Inferior parietal cortex (tissue), 1 donor: ENCODE measurements at regions not wholly inside any gene's neighbourhood (a gene's known extent, or its start where the extent isn't known, plus 50 kb on each side); places are given as distances from the start of the nearest gene placed in this dataset.
"Not testable (repeated sequence)": the region's sequence is repeated elsewhere in the genome, so short reads cannot be mapped to it uniquely, and the experiment has no call there.

ENCODE experiments used
- DNase-seq: peaks from one replicate; pipeline ENCODE4 v3.0.0-alpha.2; 2016; ENCODE audit errors: extremely low spot score

DNA sequence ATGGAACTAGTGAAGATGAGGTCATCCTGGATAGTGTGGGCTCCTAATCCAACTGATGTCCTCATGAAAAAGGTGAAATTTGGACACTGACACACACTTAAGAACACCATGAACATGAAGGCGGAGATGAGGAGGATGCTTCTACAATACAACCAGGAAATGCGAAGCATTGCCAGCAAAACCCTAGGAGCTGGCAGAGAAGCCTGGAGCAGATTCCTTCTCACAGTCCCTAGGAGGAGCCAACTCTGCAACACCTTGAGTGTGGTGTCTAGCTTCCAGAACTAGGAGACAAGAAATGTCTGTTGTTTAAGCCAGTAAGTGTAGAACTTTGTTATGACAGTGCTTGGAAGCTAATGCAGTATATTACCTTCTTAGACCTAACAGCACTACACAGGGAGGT is 191.9 kb upstream of the PWP1 start:
- no peak for DNase-seq

DNA sequence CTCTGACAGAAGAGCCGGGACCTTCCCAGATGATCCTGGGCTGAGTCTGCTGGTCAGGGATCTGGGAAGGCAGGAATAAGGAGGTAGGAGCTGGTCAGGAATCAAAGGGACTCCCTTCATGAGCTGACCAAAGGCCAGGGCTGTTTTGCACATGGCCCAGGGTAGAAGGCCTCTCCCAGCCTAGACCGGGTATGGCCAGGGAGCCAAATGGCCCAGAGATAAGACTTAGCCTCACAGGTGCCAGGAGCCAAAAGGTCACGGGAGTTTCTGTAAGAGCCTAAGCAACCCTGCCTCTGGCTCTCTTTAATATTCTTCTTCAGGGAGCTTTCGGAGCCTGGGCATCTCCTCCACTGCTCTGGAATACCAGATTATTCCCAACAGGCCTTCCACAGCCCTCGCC is 191.3 kb upstream of the PWP1 start:
- no peak for DNase-seq

DNA sequence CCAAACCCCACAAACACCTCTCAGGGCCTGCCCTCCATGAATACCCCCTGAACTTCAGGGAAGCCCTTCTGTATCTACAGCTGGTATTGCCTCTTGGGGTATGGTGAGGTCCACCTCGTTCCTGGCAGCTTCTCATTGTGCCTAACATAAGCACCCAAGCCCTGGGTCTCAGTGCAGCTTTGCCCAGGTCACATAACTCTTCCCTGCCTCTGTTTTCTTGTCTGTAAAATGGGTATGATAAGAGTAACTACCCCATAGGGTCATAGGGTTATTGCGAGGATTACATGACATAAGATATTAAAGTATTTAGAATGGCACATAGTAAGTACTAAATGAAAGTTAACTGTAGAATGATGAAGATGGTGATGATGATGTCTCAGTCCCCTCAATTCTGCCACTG is 190.0 kb upstream of the PWP1 start:
- DNase-seq, result no peak

DNA sequence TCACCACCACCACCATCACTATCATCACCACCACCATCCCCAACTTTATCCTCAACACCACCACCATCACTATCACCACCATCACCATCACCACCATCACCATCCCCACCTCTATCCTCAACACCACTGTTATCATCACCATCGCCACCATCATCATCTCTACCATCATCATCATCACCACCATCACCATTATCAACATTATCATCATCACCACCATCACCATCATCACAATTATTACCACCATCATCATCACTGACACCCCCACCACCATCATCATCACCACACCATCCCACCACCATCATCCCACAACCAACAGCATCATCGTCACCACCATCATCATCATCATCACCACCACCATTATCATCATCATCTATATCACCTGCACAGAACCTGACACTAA is 188.4 kb upstream of the PWP1 start:
- DNase-seq, result no peak

DNA sequence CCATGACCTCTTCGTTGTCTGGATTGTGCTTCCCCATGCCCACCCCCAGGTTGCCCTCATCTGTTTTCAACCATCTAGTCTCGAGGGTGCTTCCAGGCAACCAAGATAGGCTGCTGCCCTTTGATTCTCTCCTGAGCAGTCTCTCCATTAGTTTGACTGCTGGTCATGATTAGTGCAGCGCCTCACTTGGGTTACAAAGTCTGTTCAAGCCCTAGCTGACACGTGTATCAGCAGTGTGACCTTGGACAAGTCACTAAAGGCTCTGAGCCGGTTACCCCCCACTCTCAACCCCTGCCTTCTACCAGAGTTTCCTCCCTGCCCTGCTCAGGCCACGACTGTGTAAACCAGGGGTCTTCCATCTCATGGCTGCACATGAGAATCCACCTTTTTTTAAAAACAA is 185.3 kb upstream of the PWP1 start:
- no peak for DNase-seq

DNA sequence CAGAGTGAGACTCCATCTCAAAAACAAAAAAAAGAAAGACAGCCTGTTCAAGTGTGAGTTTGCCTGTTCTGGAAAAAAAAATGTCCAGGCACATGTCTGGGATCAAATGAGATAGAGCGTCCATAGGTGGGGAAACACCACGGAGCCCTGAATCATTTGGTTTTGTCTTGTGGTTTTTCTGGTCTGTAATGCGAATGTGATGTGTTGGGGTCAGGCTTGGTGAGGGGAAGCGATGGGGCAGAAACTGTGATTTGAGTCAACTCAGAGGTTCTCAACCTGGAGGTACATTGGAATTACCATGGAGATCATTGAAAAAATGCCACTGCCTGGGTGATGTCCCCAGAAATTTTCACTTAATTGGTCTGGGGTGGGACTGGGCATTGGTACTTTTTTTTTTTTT is 183.9 kb upstream of the PWP1 start:
- DNase-seq, result no peak

DNA sequence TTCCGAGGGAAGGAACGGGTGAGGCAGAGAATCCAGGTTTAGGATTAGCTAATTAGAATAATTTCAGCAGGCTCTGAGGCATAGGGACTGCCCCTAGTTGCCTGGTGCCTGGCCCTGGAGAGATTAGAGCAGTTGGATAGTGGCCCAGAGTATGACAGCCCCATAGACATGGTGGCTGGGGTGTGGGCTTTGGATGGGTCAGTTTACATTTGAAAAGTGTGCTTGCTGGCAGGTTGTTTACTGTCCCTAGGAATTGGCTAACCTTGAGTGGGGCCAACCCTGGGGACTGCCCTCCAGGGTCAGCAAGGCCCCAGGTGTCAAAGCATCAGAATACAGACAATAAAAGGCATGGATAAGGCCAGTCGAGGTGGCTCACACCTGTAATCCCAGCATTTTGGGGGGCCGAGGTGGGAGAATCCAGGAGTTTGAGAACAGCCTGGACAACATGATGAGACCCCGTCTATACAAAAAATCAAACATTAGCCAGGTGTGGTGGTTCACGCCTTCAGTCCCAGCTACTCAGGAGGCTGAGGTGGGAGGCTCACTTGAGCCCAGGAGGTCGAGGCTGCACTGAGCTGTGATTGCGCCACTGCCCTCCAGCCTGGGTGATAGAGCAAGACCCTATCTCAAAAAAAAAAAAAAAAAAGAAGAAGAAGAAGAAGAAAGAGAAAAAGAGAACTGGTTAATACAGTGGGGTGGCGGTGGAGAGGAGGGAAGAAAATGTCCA is 182.3 kb upstream of the PWP1 start:
- no peak for DNase-seq

DNA sequence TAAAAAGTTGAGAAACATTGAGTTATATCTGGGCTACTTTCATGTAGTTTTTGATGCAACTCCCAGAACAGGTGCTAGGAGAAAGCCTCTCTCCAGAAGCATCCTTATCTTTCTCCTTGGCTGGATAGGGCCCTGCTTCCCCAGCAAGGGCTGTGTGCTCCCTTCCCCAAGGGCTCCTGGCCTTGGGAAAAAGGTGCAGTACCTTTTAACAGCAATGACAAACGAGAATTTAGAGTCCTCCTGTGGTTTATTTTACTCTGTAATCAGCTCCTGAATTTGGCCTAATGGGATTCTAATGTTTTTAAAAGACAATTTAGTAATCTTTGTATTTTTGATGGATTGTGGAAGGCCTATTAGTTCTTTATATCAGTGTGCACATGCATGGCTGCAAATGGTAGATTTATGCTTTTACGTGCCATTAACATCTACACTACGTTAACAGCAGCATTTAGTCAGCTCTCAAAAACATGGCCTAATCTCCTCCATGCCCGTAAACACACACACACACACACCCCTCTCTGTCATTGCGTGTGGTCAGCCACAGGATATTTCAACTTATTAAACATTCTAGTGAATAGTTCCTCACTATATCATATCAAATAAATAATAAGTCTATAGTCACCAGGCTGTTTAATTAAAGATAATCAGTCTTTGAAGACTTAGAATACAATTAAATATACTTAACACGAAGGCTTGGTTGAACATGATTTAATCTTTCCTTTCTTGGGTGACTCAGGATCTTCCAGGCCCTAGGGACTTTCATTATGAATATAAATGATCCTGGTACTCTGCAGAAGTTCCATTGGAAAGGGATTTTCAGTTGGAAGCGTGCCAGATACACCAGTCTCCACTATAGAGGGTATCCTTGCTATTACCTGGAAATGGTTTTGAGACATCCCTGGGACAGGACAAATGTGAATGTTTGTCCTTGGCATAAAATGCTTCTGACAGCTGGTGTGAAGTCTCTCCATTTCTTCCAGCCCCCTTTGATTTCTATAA is 181.4 kb upstream of the PWP1 start:
- DNase-seq, result no peak

DNA sequence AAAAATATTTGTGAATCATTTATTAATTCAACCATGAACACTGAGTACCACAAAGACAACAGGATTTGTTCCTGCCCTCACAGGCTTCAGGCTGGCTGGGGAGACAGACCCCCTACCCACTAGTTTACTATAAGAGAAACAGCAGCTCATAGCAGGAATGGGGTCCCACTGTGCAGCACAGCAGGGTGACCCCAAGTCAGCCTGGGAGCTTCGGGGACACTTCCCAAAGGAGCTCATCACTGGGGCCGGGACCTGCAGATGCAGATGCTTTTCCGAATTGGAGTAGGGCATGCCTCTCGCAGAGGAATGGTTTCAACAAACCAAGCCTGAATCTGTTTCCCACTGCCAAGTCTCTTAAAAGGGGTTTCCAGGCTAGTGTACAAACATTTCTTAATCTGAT is 176.2 kb upstream of the PWP1 start:
- DNase-seq, result no peak

DNA sequence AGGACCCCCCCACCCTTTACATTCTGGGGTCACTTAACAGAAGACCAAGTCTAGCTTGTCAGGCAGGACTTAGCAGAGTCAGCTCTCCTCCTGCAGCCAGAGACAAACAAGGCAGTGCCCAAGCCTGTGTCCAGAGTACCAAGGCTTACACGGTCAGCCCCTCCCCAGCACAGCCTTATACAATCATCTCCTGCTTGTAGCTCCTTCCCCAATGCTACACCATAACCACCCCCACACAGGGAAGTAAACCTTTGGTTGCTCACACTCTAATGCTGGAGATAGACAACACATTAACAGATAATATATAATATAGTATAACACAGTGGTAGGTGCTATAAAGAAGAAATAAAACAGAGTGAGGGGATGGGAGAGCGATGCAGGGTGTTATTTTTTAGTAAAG is 175.4 kb upstream of the PWP1 start:
- no peak for DNase-seq

DNA sequence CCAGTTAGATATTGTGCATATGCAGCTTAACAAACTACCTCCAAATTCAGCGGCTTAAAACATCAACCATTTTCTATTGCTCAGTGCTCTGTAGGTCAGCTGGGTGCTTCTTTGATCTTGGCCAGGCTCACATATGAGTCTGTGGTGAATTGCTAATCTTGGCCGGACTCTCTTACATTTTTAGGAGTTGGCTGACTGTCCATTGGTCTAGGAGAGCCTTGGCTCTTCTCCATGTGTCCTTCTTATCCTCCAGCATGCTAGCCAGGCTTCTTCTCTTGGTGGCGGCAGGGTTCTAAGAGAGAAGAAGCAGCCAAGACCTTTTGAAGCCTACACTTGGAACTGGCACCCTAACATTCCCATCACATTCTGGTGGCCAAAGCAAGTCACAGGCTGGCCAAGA is 174.3 kb upstream of the PWP1 start:
- no peak for DNase-seq

DNA sequence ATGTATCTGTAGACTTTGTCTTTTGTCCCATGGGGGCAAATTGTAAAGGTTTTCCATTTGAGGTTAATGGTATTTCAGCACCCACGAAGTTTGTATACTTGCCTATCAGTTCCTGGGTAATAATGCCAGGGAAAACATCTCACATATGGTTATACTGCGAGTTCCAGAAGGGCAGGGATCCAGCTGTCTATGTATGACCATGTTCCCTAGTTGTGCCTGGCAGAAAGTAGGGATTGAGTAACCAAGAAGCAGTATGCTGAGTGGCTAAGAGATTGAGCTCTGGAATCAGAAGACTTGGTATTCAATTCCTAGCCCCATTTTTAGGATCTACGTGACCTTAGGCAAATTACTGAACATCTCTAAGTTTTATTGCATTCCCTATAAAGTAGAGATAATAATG is 173.2 kb upstream of the PWP1 start:
- DNase-seq, result no peak

DNA sequence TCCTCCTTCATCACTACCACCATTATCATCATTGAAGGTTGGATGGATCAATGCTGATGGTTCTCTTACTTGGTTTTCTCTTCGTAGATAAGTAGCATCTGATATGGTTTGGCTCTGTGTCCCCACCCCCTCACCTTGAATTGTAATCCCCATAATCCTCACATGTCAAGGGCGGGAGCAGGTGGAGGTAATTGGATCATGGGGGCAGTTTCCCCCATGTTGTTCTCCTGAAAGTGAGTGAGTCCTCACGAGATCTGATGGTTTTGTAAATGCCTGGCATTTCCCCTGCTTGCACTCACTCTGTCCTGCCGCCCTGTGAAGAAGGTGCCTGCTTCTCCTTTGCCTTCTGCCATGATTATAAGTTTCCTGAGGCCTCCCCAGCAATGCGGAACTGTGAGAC is 172.4 kb upstream of the PWP1 start:
- DNase-seq, result no peak

DNA sequence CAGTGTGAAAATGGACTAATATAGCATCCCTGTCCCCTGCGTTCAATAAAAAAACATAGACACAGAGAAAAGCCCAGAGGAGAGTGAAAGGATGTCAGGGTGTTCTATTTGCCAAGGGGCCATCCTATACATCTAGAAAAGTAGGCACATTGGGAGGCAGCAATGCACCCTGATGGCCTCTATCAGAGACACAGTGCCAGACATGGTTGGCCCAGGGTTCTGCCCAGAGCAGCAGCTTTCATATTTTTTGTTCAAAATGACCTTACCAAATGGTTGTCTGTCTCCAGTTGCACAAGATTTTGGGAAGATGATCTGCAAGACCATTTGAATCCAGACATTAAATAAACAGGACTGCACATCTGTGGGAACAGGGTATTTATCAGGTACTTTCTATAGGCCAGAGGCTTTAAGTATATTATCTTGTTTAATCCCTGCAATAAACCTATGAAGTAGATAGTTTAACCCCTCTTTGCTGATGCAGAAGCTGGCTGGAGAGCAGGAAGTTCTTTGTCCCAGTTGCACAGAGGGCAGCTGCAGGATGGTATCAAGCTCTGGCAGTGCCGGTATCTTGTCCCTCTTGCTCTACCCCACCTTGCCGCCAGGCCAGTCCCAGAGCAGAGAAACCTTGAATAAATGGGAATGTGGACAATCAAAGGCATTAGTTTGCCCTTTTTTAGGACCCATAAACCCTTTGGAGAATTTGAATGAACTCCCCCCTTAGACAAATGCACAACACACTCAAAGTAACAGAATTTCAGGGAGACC is 171.8 kb upstream of the PWP1 start:
- DNase-seq, result no peak

DNA sequence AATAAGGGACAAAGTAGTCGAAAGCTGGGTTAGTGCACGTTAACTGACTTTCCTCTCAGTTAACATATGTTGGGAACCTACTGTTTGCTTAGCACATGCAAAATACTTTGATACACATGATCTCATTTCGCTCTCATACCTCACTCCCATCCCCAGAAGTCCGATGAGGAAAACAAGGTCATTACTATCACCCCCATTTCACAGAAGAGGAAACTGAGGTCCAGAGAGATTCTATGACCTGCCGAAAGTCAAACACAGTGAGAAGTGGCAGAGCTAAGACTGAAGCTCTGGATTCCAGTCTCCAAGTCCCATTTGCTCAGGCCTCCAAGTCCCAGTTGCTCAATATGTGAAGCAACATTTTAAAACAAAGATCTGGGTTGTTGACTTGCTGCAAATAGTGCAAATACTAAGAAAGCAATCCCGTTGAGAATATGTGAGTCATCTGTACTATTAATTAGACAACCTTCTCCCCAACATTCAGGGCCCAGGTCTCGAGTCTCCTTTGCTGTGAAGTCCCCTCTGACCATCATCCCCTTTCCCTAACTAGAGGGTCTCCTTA is 170.6 kb upstream of the PWP1 start:
- no peak for DNase-seq

DNA sequence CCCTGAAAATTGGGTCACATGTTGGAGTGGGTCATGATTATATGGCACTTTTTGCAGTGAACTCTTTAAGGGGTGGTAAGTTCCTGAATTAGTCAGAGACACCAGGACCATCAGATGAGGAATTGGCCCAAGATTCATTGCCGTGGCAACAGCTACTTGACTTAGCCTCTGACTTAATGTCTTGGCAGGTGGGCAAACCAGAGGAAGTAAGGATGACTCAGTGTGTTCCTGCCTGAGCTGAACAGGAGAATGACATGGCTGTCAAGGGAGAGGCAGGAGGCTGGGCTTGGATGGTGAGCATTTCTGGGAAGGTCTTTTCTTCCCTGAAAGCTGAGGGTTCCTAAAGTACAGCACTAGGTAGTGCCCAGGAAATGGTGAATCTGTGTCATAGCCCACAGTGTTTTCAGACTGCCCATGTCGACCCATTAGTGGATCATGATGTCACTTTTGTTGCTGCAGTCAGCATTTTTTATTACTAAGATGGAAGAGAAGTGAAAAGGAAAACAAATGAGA is 170.1 kb upstream of the PWP1 start:
- no peak for DNase-seq

DNA sequence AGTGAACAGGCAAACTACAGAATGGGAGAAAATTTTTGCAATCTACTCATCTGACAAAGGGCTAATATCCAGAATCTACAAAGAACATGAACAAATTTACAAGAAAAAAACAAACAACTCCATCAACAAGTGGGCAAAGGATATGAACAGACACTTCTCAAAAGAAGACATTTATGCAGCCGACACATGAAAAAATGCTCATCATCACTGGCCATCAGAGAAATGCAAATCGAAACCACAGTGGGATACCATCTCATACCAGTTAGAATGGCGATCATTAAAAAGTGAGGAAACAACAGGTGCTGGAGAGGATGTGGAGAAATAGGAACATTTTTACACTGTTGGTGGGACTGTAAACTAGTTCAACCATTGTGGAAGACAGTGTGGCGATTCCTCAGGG is 167.8 kb upstream of the PWP1 start:
- DNase-seq, result not testable (repeated sequence)

DNA sequence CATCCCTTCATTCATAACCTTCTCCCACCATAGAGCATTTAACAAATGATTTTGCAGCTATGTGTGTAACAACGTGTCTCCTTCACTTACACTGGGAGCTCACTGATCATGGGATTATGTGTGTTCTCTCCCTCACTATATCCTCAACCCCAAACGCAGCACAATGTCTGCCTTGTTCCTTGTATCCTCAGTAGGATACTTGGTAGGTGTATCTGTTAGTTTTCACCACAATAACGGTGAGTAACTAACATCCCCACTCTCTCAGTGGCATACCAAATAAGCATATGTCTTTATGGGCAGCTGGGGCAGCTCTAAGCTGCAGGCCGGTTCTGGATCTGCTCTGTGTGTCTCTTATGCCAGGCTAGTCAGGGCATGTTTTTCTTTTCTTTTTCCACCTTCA is 166.7 kb upstream of the PWP1 start:
- DNase-seq, result no peak

DNA sequence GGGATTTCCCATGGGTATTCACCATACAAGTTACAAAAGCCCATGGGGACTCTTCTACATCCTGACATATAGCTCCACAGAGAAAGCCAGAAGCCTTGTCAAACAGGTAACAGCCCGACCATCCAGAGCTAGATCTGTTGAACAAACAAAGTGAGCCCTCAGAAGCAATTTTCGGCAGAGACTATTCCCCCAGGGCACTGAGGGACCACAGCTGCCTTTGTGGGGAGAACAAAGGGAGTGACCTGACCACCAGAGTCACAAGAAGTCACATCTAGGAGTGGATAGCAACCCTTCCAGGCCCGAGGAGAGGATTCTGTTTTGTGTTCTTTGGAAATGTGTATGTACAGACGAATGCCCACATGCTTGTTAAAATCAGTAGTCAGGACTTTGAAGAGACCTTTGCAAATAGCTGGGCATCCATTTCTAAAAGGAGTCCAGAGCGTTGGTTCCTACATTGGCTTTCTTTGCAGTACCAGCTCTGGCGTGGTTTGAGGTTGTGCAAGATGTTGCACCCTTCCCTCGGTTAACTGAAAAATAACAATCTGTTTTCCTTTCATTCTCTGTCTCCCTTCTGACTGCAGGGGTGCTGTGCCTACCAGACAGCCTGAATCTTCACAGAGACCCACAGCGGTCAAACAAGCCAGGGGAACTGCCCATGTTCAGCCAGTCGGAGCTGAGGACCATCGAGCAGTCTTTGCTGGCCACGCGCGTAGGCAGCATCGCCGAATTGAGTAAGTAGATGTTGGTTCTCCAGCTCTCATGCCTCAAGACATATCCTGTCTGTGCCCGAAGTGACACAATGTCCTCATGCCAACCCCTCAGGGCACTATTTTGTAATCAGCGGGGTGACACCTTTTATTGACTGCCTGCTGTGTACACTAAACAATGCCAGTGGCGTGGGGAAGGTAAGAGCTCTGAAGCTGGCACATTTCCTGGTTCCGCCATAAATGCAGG is 165.4 kb upstream of the PWP1 start:
- DNase-seq, result no peak

DNA sequence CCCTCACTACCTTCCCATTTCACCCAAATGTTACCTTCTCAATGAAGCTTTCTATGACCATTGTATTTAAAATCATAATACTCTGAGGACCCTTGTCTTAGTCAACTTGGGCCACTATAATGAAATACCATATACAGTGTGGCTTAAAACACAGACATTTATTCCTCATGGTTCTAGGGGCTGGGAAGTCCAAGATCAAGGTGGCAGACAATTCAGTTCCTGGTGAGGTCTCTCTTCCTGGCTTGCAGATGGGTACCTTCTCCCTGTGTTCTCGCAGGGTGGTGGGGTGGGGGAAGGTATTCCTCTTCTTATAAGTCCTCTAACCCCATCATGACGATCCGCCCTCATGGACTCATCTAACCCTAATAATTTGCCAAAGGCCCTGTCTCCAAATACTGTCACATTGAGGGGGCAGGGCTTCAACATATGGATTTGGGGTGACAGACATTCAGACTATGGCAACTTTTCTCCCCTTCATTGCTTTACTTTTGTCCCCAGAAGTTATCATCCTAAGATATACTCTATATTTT is 163.7 kb upstream of the PWP1 start:
- DNase-seq, result no peak
